ENCODE measurements at regions not wholly inside any gene's neighbourhood (a gene's known extent, or its start where the extent isn't known, plus 50 kb on each side); places are given as distances from the start of the nearest gene placed in this dataset.

DNA sequence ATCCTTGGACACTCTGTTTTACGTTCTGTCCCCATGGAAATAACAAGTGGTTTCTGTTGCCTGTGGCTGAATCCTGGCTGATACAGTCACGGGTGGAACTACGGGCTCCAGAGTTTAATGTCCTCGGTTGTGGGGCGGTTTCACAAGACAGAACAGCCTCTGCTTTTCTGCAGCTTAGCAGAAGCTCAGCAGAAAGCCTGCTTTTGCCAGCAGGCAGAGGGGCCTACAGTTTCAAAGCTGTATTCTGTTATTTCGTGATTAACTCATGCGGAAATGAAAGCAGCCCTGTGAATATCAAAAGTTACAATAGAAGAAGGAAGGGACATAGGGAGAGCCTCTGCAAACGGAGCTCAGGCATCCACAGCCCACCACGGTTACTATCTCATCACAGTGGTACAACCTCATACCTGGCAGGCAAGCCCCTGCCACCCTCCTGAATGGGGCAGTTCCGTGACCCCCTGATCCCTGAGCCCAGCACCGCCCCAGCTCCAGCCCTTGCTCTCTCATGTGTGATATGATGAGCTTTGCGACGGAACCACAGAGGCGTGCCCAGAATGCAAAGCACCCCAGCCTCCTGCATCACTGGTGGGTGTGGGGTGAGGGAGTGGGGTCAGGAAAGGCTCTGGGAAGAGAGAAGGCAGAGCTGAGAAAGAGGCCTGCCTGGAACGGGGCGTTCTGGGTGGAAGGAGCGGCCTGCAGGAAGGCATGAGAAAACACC, 360.6 kb downstream of the BRD1 start:
- Histone ChIP-seq H3K79me2 (replicated peaks; ENCODE audit: insufficient read depth) (no peaks in the 10 kb centered on the region), H3K4me2 (no peak overlapping the region), H2AFZ (no peak overlapping the region), H3K9me2 (ENCODE audit: insufficient read depth) (no peaks in the 10 kb centered on the region), H3F3A (replicated peaks; ENCODE audit: low read depth) (no peaks in the 10 kb centered on the region), H4K20me1 (replicated peaks; ENCODE audit: insufficient read depth) (no peaks in the 10 kb centered on the region), H3K27me3 (ENCODE audit: insufficient read depth) (no peaks in the 10 kb centered on the region), H3K27ac (ENCODE audit: low read depth) (no peak overlapping the region), H3K4me3 (no peak overlapping the region), H3K36me3 (ENCODE audit: insufficient read depth) (peaks cover 4% of the 10 kb centered on the region), H3K4me1 (ENCODE audit: insufficient read depth) (no peaks in the 10 kb centered on the region)
- no peak for TF ChIP-seq ETS1 (IDR thresholded peaks at IDR 0.05)
- no peak for TF ChIP-seq STAT1 (IDR thresholded peaks at IDR 0.05; ENCODE audit: unreplicated experiment)
- TF ChIP-seq ZNF114 (CRISPR knock-in tag; IDR thresholded peaks at IDR 0.05), result no peak
- TF ChIP-seq, protein P1, sequence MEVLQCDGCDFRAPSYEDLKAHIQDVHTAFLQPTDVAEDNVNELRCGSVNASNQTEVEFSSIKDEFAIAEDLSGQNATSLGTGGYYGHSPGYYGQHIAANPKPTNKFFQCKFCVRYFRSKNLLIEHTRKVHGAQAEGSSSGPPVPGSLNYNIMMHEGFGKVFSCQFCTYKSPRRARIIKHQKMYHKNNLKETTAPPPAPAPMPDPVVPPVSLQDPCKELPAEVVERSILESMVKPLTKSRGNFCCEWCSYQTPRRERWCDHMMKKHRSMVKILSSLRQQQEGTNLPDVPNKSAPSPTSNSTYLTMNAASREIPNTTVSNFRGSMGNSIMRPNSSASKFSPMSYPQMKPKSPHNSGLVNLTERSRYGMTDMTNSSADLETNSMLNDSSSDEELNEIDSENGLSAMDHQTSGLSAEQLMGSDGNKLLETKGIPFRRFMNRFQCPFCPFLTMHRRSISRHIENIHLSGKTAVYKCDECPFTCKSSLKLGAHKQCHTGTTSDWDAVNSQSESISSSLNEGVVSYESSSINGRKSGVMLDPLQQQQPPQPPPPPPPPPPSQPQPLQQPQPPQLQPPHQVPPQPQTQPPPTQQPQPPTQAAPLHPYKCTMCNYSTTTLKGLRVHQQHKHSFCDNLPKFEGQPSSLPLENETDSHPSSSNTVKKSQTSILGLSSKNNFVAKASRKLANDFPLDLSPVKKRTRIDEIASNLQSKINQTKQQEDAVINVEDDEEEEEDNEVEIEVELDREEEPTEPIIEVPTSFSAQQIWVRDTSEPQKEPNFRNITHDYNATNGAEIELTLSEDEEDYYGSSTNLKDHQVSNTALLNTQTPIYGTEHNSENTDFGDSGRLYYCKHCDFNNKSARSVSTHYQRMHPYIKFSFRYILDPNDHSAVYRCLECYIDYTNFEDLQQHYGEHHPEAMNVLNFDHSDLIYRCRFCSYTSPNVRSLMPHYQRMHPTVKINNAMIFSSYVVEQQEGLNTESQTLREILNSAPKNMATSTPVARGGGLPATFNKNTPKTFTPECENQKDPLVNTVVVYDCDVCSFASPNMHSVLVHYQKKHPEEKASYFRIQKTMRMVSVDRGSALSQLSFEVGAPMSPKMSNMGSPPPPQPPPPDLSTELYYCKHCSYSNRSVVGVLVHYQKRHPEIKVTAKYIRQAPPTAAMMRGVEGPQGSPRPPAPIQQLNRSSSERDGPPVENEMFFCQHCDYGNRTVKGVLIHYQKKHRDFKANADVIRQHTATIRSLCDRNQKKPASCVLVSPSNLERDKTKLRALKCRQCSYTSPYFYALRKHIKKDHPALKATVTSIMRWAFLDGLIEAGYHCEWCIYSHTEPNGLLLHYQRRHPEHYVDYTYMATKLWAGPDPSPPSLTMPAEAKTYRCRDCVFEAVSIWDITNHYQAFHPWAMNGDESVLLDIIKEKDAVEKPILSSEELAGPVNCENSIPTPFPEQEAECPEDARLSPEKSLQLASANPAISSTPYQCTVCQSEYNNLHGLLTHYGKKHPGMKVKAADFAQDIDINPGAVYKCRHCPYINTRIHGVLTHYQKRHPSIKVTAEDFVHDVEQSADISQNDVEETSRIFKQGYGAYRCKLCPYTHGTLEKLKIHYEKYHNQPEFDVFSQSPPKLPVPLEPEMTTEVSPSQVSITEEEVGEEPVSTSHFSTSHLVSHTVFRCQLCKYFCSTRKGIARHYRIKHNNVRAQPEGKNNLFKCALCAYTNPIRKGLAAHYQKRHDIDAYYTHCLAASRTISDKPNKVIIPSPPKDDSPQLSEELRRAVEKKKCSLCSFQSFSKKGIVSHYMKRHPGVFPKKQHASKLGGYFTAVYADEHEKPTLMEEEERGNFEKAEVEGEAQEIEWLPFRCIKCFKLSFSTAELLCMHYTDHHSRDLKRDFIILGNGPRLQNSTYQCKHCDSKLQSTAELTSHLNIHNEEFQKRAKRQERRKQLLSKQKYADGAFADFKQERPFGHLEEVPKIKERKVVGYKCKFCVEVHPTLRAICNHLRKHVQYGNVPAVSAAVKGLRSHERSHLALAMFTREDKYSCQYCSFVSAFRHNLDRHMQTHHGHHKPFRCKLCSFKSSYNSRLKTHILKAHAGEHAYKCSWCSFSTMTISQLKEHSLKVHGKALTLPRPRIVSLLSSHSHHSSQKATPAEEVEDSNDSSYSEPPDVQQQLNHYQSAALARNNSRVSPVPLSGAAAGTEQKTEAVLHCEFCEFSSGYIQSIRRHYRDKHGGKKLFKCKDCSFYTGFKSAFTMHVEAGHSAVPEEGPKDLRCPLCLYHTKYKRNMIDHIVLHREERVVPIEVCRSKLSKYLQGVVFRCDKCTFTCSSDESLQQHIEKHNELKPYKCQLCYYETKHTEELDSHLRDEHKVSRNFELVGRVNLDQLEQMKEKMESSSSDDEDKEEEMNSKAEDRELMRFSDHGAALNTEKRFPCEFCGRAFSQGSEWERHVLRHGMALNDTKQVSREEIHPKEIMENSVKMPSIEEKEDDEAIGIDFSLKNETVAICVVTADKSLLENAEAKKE (CRISPR knock-in tag; IDR thresholded peaks at IDR 0.05), result no peak
- no peak for TF ChIP-seq NANOG (IDR thresholded peaks at IDR 0.05; ENCODE audit: borderline replicate concordance)
- no peak for TF ChIP-seq POLR2AphosphoS5 (IDR thresholded peaks at IDR 0.05; ENCODE audit: low read depth)
- no peak for TF ChIP-seq CTCF (conservative IDR thresholded peaks at IDR 0.05; ENCODE audit: low read depth in 2 of 2)
- no peak for TF ChIP-seq EZH2 (IDR thresholded peaks at IDR 0.05; ENCODE audit: low read depth, unreplicated experiment)
- TF ChIP-seq CREB1 (CRISPR knock-in tag; IDR thresholded peaks at IDR 0.05; ENCODE audit: low read depth), result no peak
- TF ChIP-seq EZH2phosphoT487 (IDR thresholded peaks at IDR 0.05; ENCODE audit: unreplicated experiment), result no peak
- TF ChIP-seq JUNB (IDR thresholded peaks at IDR 0.05; ENCODE audit: unreplicated experiment), result no peak
- TF ChIP-seq ZNF331 (CRISPR knock-in tag; IDR thresholded peaks at IDR 0.05; ENCODE audit: low read depth), result no peak
- TF ChIP-seq REST (IDR thresholded peaks at IDR 0.05; ENCODE audit: unreplicated experiment), result no peak
- Mint-ChIP-seq H3K36me3 (ENCODE audit: low read depth) (no peaks in the 10 kb centered on the region), H3K27ac (no peak overlapping the region), H3K4me3 (no peak overlapping the region), H3K4me1 (peaks cover 19% of the 10 kb centered on the region), H3K27me3 (ENCODE audit: insufficient read depth, low read depth, poor library complexity) (peaks cover 15% of the 10 kb centered on the region), H3K9me3 (no peaks in the 10 kb centered on the region; the same call in 2 of the 3 replicates)
- no peak for DNase-seq (ENCODE audit: low spot score)
- no peak for ATAC-seq

Data from GM23338 (cell line).